Stomach (tissue), 8 donors: ENCODE measurements at regions not wholly inside any gene's neighbourhood (a gene's known extent, or its start where the extent isn't known, plus 50 kb on each side); places are given as distances from the start of the nearest gene placed in this dataset.

Experiments
- DNase-seq, 2 donors: peaks; one replicate each; pipeline versions ENCODE4 v3.0.0 to v3.0.0-alpha.2; 2013 to 2019
- H3K27ac ChIP-seq, 5 donors: fragments of 200-600 bp in 4 of 5; sonication (generic) in 4 of 5; one replicate each; pipeline ENCODE4 v1.5.1; 2013 to 2019; ENCODE audit warnings: mild to moderate bottlenecking in 1 of 5, moderate library complexity in 1 of 5
- H3K27me3 ChIP-seq, 3 donors: fragments of 200-600 bp; sonication (generic); one replicate each; pipeline ENCODE4 v1.5.1; 2017 to 2019; ENCODE audit warnings: mixed run types in 1 of 3
- H3K36me3 ChIP-seq, 4 donors: fragments of 200-600 bp; sonication (generic); 1 replicate in 3 of 4; 2 replicates in 1 of 4; pipeline ENCODE4 v1.5.1; 2016 to 2019
- H3K4me1 ChIP-seq, 4 donors: fragments of 200-600 bp; sonication (generic); one replicate each; pipeline ENCODE4 v1.5.1; 2016 to 2019
- H3K4me3 ChIP-seq, 4 donors: fragments of 200-600 bp; sonication (generic) in 3 of 4; one replicate each; pipeline ENCODE4 v1.5.1; 2016 to 2019; ENCODE audit warnings: mild to moderate bottlenecking in 1 of 4
- H3K9me3 ChIP-seq, 4 donors: fragments of 200-600 bp; sonication (generic); one replicate each; pipeline ENCODE4 v1.5.1; 2016 to 2019
- CTCF ChIP-seq, 7 experiments: fragments of 450-650 bp in 4 of 7; fragments of 200-600 bp in 3 of 7; sonication (generic) in 3 of 7; IDR thresholded peaks; one replicate each; pipeline ENCODE4 v1.5.1; 2016 to 2019; ENCODE audit warnings: antibody characterized with exemption in 7 of 7, control low read depth in 2 of 7, mild to moderate bottlenecking in 1 of 7
- EP300 ChIP-seq: sonication (generic); formaldehyde crosslinking; IDR thresholded peaks from one replicate; pipeline ENCODE4 v1.6.1; 2017; ENCODE audit warnings: antibody characterized with exemption
- POLR2A ChIP-seq, 4 donors: fragments of 450-650 bp; IDR thresholded peaks; one replicate each; pipeline ENCODE4 v1.6.1; 2016; ENCODE audit warnings: antibody characterized with exemption in 4 of 4, control low read depth in 2 of 4, mild to moderate bottlenecking in 1 of 4, moderate library complexity in 1 of 4
- POLR2AphosphoS5 ChIP-seq, 3 donors: sonication (generic); formaldehyde crosslinking; IDR thresholded peaks; one replicate each; pipeline ENCODE4 v1.6.1; 2016; ENCODE audit warnings: antibody characterized with exemption in 3 of 3
- WGBS, 5 donors: extraction: QIAGEN DNeasy Blood & Tissue Kit in 3 of 5; methylation state at CpG; one replicate each; pipeline versions ENCODE4 v1.1.5 to v1.1.7; 2013 to 2018; 5-methylcytosine and 5-hydroxymethylcytosine counted together
- intact Hi-C: fragments of 100-400 bp; cut with DNase I; formaldehyde crosslinking; loops from one replicate; pipeline ENCODE4 v1.15.1; 2023; ENCODE audit warnings: low total_unique reads
- donor health status: healthy with polysubstance abuse.
- donor health status: Bipolar disorder and iron deficiency.
- donor health status: healthy.

- WGBS, 5 donors, result 5 to 32% (median 12%) methylated on average over 1 of the region's 1 CpG
Measured at GRCh38 chr16:35562471-35562870, 2103.1 kb downstream of the TP53TG3F start.

GRCh38 chr16:35562919-35563318 is 2103.5 kb downstream of the TP53TG3F start:
- Histone ChIP-seq H3K27me3 (no peaks in the 10 kb centered on the region), H3K27ac (no peak overlapping the region), H3K9me3 (peaks cover 0 to 25% (median 5%) of the 10 kb centered on the region in 4 donors), H3K4me1 (no peaks in the 10 kb centered on the region), H3K4me3 (no peak overlapping the region), H3K36me3 (no peaks in the 10 kb centered on the region)
- no peak for TF ChIP-seq EP300
- no peak for TF ChIP-seq CTCF (IDR thresholded peaks at IDR 0.05)
- TF ChIP-seq POLR2AphosphoS5 (IDR thresholded peaks at IDR 0.05), result no peak
- no peak for TF ChIP-seq POLR2A (IDR thresholded peaks at IDR 0.05)
- WGBS, 5 donors, result 27 to 73% (median 40%) methylated on average over 1 of the region's 1 CpG
- DNase-seq, result no peak
- intact Hi-C loops, result no loop called here

More at GRCh38 chr16:35562471-35562870, 2103.1 kb downstream of the TP53TG3F start:
- Histone ChIP-seq H3K4me3 (no peak overlapping the region), H3K4me1 (no peaks in the 10 kb centered on the region), H3K27ac (no peak overlapping the region), H3K9me3 (peaks cover 0 to 25% (median 5%) of the 10 kb centered on the region in 4 donors), H3K36me3 (no peaks in the 10 kb centered on the region), H3K27me3 (no peaks in the 10 kb centered on the region)
- TF ChIP-seq CTCF (IDR thresholded peaks at IDR 0.05) (no peak), POLR2A (IDR thresholded peaks at IDR 0.05) (no peak), POLR2AphosphoS5 (IDR thresholded peaks at IDR 0.05) (no peak), EP300 (no peak)
- DNase-seq, result no peak
- intact Hi-C loops, result no loop called here

- WGBS, 5 donors, result 84 to 100% (median 91%) methylated on average over 1 to 3 of the region's 3 CpGs
- no peak overlapping the region for H3K27ac ChIP-seq
- H3K27me3 ChIP-seq, result no peaks in the 10 kb centered on the region
- intact Hi-C loops, result no loop called here
- peaks cover 0 to 23% (median 7%) of the 10 kb centered on the region in 4 donors for H3K9me3 ChIP-seq
- TF ChIP-seq CTCF (IDR thresholded peaks at IDR 0.05), result no peak
- DNase-seq, result no peak
- H3K4me1 ChIP-seq, result no peaks in the 10 kb centered on the region
- no peak overlapping the region for H3K4me3 ChIP-seq
- no peaks in the 10 kb centered on the region for H3K36me3 ChIP-seq
Measured at GRCh38 chr16:35564148-35564547, 2104.7 kb downstream of the TP53TG3F start.

GRCh38 chr16:35564889-35565288 is 2105.5 kb downstream of the TP53TG3F start:
- 50 to 71% (median 63%) methylated on average over 1 of the region's 1 CpG for WGBS, 5 donors
- no peaks in the 10 kb centered on the region for H3K36me3 ChIP-seq
- DNase-seq, result no peak
- TF ChIP-seq POLR2AphosphoS5 (IDR thresholded peaks at IDR 0.05), result no peak
- intact Hi-C loops, result no loop called here
- no peak overlapping the region for H3K27ac ChIP-seq
- H3K9me3 ChIP-seq, result peaks cover 0 to 26% (median 8%) of the 10 kb centered on the region in 4 donors
- H3K27me3 ChIP-seq, result no peaks in the 10 kb centered on the region
- no peak overlapping the region for H3K4me3 ChIP-seq
- no peaks in the 10 kb centered on the region for H3K4me1 ChIP-seq

GRCh38 chr16:35565626-35566025 is 2106.2 kb downstream of the TP53TG3F start:
- H3K4me3 ChIP-seq, result no peak overlapping the region
- TF ChIP-seq POLR2A (IDR thresholded peaks at IDR 0.05) (no peak), CTCF (IDR thresholded peaks at IDR 0.05) (no peak), EP300 (no peak), POLR2AphosphoS5 (IDR thresholded peaks at IDR 0.05) (no peak)
- DNase-seq, result no peak
- no peaks in the 10 kb centered on the region for H3K36me3 ChIP-seq
- WGBS, 5 donors, result 77 to 100% (median 85%) methylated on average over 1 of the region's 1 CpG
- H3K27ac ChIP-seq, result no peak overlapping the region
- H3K9me3 ChIP-seq, result peaks cover 0 to 24% (median 8%) of the 10 kb centered on the region in 4 donors
- H3K4me1 ChIP-seq, result no peaks in the 10 kb centered on the region
- intact Hi-C loops, result no loop called here
- no peaks in the 10 kb centered on the region for H3K27me3 ChIP-seq
